ENCODE measurements at regions not wholly inside any gene's neighbourhood (a gene's known extent, or its start where the extent isn't known, plus 50 kb on each side); places are given as distances from the start of the nearest gene placed in this dataset.

DNA sequence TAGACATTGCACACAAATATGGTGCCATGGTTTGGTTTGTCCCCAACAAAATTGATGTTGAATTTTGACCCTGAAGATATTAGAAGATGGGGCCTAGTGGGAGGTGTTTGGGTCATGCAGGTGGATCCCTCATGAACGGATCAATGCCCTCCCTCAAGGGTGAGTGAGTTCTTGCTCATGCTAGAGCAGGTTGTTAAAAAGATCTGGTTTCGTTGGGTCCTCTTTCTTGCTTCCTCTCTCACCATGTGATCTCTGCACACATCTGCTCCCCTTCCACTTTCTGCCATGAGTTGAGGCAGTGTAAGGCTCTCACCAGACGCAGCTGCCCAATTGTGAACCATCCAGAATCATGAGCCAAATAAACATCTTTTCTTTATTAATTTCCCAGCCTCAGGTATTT lies 87.8 kb upstream of the MDFIC2 start:
- Histone ChIP-seq H3K4me1 (ENCODE audit: insufficient read depth, low read length) (no peaks in the 10 kb centered on the region), H3K9me3 (ENCODE audit: insufficient read depth, low read length, severe bottlenecking) (no peaks in the 10 kb centered on the region), H3K79me2 (ENCODE audit: insufficient read depth, low read length) (no peaks in the 10 kb centered on the region), H3K4me2 (ENCODE audit: insufficient read depth, low read length) (no peak overlapping the region), H4K20me1 (ENCODE audit: insufficient read depth, low read length) (no peaks in the 10 kb centered on the region), H3K36me3 (ENCODE audit: insufficient read depth, low read length) (no peaks in the 10 kb centered on the region), H2AFZ (ENCODE audit: low read depth, low read length) (no peak overlapping the region), H3K4me3 (ENCODE audit: low read depth in 1 of 2, low read length in 2 of 2) (no peak overlapping the region), H3K27ac (ENCODE audit: low read length) (no peak overlapping the region), H3K9ac (ENCODE audit: low read depth, low read length) (no peak overlapping the region), H3K27me3 (ENCODE audit: insufficient read depth, low read length, poor library complexity) (no peaks in the 10 kb centered on the region)
- DNase-seq (no peak), ATAC-seq (ENCODE audit: insufficient read depth, low read depth) (no peak)
- TF ChIP-seq, protein P1, sequence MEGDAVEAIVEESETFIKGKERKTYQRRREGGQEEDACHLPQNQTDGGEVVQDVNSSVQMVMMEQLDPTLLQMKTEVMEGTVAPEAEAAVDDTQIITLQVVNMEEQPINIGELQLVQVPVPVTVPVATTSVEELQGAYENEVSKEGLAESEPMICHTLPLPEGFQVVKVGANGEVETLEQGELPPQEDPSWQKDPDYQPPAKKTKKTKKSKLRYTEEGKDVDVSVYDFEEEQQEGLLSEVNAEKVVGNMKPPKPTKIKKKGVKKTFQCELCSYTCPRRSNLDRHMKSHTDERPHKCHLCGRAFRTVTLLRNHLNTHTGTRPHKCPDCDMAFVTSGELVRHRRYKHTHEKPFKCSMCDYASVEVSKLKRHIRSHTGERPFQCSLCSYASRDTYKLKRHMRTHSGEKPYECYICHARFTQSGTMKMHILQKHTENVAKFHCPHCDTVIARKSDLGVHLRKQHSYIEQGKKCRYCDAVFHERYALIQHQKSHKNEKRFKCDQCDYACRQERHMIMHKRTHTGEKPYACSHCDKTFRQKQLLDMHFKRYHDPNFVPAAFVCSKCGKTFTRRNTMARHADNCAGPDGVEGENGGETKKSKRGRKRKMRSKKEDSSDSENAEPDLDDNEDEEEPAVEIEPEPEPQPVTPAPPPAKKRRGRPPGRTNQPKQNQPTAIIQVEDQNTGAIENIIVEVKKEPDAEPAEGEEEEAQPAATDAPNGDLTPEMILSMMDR (IDR thresholded peaks at IDR 0.05; ENCODE audit: borderline replicate concordance, extremely low read depth, low read length, poor library complexity, severe bottlenecking): no peak
- TF ChIP-seq EZH2 (IDR thresholded peaks at IDR 0.05; ENCODE audit: borderline replicate concordance, low read depth, low read length, severe bottlenecking): no peak

DNA sequence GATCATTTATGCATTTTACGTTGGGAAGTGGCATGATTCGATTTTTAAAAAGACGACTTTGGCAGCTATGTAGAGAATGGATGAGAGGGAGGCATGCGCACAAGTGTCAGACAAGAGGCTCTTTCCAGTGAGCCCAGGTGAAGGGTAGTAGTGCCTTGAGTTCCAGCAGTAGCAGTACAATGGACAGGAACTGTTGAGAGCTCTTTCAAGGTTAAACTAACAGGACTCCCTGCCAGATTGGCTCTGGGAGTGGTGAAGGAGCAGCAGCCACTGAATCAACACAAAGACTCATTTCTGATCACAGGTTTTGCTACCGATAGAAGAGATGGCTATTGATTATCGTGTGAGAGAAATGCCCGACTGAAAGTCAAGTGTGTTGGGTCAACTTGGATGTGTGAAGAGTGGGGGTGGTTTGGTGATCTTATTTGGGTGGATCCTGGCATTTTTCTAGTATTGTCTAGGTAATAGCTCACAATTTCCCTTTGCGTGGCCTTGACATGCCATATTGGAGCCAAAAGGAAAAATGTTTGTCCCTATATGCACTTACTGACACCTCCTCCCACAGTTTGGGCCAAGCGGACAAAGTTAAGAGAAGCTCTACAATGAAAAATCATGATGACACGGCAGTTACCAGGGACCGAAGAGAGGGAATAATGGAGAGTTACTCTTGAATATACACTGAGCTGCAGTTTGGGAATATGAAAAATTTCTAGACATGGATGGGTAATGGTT lies 81.6 kb upstream of the MDFIC2 start:
- Histone ChIP-seq H3K9me3 (ENCODE audit: insufficient read depth, low read length, severe bottlenecking) (no peaks in the 10 kb centered on the region), H3K4me3 (ENCODE audit: low read depth in 1 of 2, low read length in 2 of 2) (no peak overlapping the region), H3K4me2 (ENCODE audit: insufficient read depth, low read length) (no peak overlapping the region), H3K27me3 (ENCODE audit: insufficient read depth, low read length, poor library complexity) (no peaks in the 10 kb centered on the region), H3K79me2 (ENCODE audit: insufficient read depth, low read length) (no peaks in the 10 kb centered on the region), H3K9ac (ENCODE audit: low read depth, low read length) (no peak overlapping the region), H4K20me1 (ENCODE audit: insufficient read depth, low read length) (no peaks in the 10 kb centered on the region), H3K4me1 (ENCODE audit: insufficient read depth, low read length) (no peaks in the 10 kb centered on the region), H2AFZ (ENCODE audit: low read depth, low read length) (no peak overlapping the region), H3K27ac (ENCODE audit: low read length) (no peak overlapping the region), H3K36me3 (ENCODE audit: insufficient read depth, low read length) (no peaks in the 10 kb centered on the region)
- no peak for TF ChIP-seq EZH2 (IDR thresholded peaks at IDR 0.05; ENCODE audit: borderline replicate concordance, low read depth, low read length, severe bottlenecking)
- TF ChIP-seq, protein P1 (IDR thresholded peaks at IDR 0.05; ENCODE audit: borderline replicate concordance, extremely low read depth, low read length, poor library complexity, severe bottlenecking): no peak
- ATAC-seq (ENCODE audit: insufficient read depth, low read depth) (no peak), DNase-seq (no peak)

DNA sequence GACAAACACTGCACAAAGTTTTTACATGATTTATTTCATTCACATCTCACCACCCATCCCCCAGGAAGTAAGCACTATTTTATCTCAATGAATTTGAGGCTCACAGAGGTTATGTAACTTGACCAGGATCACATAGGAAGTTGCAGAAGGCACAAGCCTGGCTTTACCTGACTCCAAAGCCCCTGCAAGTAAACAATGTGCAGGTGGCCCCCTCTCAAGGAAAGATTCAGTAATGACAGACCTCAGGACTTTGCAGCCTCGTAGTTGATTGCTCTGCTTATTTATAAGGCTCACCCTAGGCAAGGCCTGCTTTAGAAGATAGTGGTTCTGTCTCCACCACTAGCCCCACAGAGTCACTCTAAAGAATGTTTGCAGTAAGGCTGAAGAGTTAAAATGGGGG lies 79.8 kb upstream of the MDFIC2 start:
- no peak for DNase-seq
- H3K36me3 ChIP-seq (ENCODE audit: insufficient read depth, low read length): no peaks in the 10 kb centered on the region
- no peak overlapping the region for H3K27ac ChIP-seq (ENCODE audit: low read length)
- no peak overlapping the region for H3K4me3 ChIP-seq (ENCODE audit: low read depth in 1 of 2, low read length in 2 of 2)
- H3K79me2 ChIP-seq (ENCODE audit: insufficient read depth, low read length): no peaks in the 10 kb centered on the region
- no peak overlapping the region for H2AFZ ChIP-seq (ENCODE audit: low read depth, low read length)
- H3K4me2 ChIP-seq (ENCODE audit: insufficient read depth, low read length): no peak overlapping the region
- H4K20me1 ChIP-seq (ENCODE audit: insufficient read depth, low read length): no peaks in the 10 kb centered on the region
- no peaks in the 10 kb centered on the region for H3K9me3 ChIP-seq (ENCODE audit: insufficient read depth, low read length, severe bottlenecking)
- ATAC-seq (ENCODE audit: insufficient read depth, low read depth): no peak
- no peaks in the 10 kb centered on the region for H3K4me1 ChIP-seq (ENCODE audit: insufficient read depth, low read length)
- no peak overlapping the region for H3K9ac ChIP-seq (ENCODE audit: low read depth, low read length)
- TF ChIP-seq EZH2 (IDR thresholded peaks at IDR 0.05; ENCODE audit: borderline replicate concordance, low read depth, low read length, severe bottlenecking): no peak
- TF ChIP-seq, protein P1 (IDR thresholded peaks at IDR 0.05; ENCODE audit: borderline replicate concordance, extremely low read depth, low read length, poor library complexity, severe bottlenecking): no peak
- no peaks in the 10 kb centered on the region for H3K27me3 ChIP-seq (ENCODE audit: insufficient read depth, low read length, poor library complexity)
